ENCODE measurements at regions not wholly inside any gene's neighbourhood (a gene's known extent, or its start where the extent isn't known, plus 50 kb on each side); places are given as distances from the start of the nearest gene placed in this dataset.
A peak's percentile ranks its signal among the peaks of the same experiment; 100 is the strongest.
"Not testable (repeated sequence)": the region's sequence is repeated elsewhere in the genome, so short reads cannot be mapped to it uniquely, and the experiment has no call there.

DNA sequence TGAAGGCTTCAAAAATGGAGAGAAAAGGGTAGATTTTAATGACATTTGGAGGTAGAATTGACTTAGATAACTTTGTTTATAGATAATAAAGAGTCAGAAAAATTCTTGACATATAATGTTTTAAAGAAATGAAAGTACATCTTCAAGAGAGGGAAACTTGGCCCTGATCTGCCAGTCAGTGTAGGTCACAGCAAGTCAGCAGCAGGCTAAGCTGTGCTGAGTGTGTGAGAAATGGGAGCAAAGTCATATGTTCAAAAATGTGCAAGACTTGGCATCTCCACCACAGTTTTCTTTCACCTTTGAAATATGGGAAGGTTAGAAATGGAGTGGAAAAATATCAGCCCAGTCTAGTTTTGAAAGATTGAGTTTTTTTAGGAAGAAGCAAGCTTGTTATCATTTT, 1761.3 kb downstream of the KHDRBS2 start:
- FAIRE-seq; in situ Hi-C loops (cut with HindIII; ENCODE audit: extremely low pct_ligation_motif_present, low pct_unique_long_range_greater_than_20kb); H3K4me2 ChIP-seq (ENCODE audit: low read depth, low read length); ATAC-seq; intact Hi-C loops (cut with micrococcal nuclease; ENCODE audit: unreplicated experiment); H4K20me1 ChIP-seq (ENCODE audit: insufficient read depth, low read length); H3K9ac ChIP-seq (ENCODE audit: insufficient read depth, low read depth, low read length); H3K79me2 ChIP-seq (ENCODE audit: insufficient read depth, low read length); H3K27me3 ChIP-seq (ENCODE audit: control insufficient read depth in 1 of 2, insufficient read depth in 2 of 2, low read length in 2 of 2); BruUV-seq (replicated peaks); H3K36me3 ChIP-seq (replicated peaks in 1 of 2; ENCODE audit: control insufficient read depth in 1 of 2, insufficient read depth in 2 of 2, low read length in 2 of 2); H3K27ac ChIP-seq (ENCODE audit: extremely low read length, insufficient read depth, low read length); POLR2A ChIA-PET; H3K4me1 ChIP-seq (ENCODE audit: insufficient read depth, low read length); H2AFZ ChIP-seq (ENCODE audit: low read length); DNase-seq (ENCODE audit: low spot score); CTCF ChIA-PET (ENCODE audit: low intra/inter-chr PET ratio, low total read pairs); H3K4me3 ChIP-seq (replicated peaks in 1 of 3; ENCODE audit: insufficient read depth in 1 of 3, low read depth in 2 of 3, low read length in 3 of 3): not testable (repeated sequence)
- peaks cover 35% of the 10 kb centered on the region for H3K9me3 ChIP-seq (ENCODE audit: low read length)

GRCh38 chr6:60477747-60478146, 1808.3 kb downstream of the KHDRBS2 start:
- H3K27me3 ChIP-seq (ENCODE audit: control insufficient read depth in 1 of 2, insufficient read depth in 2 of 2, low read length in 2 of 2); ATAC-seq; in situ Hi-C loops (cut with HindIII; ENCODE audit: extremely low pct_ligation_motif_present, low pct_unique_long_range_greater_than_20kb); H3K4me3 ChIP-seq (replicated peaks in 1 of 3; ENCODE audit: insufficient read depth in 1 of 3, low read depth in 2 of 3, low read length in 3 of 3); H3K9me3 ChIP-seq (ENCODE audit: low read length); POLR2A ChIA-PET; DNase-seq (ENCODE audit: low spot score); H3K36me3 ChIP-seq (replicated peaks in 1 of 2; ENCODE audit: control insufficient read depth in 1 of 2, insufficient read depth in 2 of 2, low read length in 2 of 2); CTCF ChIA-PET (ENCODE audit: low intra/inter-chr PET ratio, low total read pairs); intact Hi-C loops (cut with micrococcal nuclease; ENCODE audit: unreplicated experiment); H2AFZ ChIP-seq (ENCODE audit: low read length); H4K20me1 ChIP-seq (ENCODE audit: insufficient read depth, low read length); BruUV-seq (replicated peaks); H3K79me2 ChIP-seq (ENCODE audit: insufficient read depth, low read length); FAIRE-seq; H3K4me1 ChIP-seq (ENCODE audit: insufficient read depth, low read length); H3K4me2 ChIP-seq (ENCODE audit: low read depth, low read length); H3K27ac ChIP-seq (ENCODE audit: extremely low read length, insufficient read depth, low read length); H3K9ac ChIP-seq (ENCODE audit: insufficient read depth, low read depth, low read length): not testable (repeated sequence)
- 0 out of 2 replicates have a peak, but pooled peaks have one; percentile 9 for TF ChIP-seq STAG1 (CRISPR knock-in tag; IDR thresholded peaks at IDR 0.05)

GRCh38 chr6:60473805-60474204, 1812.2 kb downstream of the KHDRBS2 start:
- H3K4me1 ChIP-seq (ENCODE audit: insufficient read depth, low read length); H3K9ac ChIP-seq (ENCODE audit: insufficient read depth, low read depth, low read length); ATAC-seq; H3K4me3 ChIP-seq (replicated peaks in 1 of 3; ENCODE audit: insufficient read depth in 1 of 3, low read depth in 2 of 3, low read length in 3 of 3); H2AFZ ChIP-seq (ENCODE audit: low read length); DNase-seq (ENCODE audit: low spot score); POLR2A ChIA-PET; CTCF ChIA-PET (ENCODE audit: low intra/inter-chr PET ratio, low total read pairs); H3K27me3 ChIP-seq (ENCODE audit: control insufficient read depth in 1 of 2, insufficient read depth in 2 of 2, low read length in 2 of 2); intact Hi-C loops (cut with micrococcal nuclease; ENCODE audit: unreplicated experiment); H3K4me2 ChIP-seq (ENCODE audit: low read depth, low read length); FAIRE-seq; BruUV-seq (replicated peaks); H3K79me2 ChIP-seq (ENCODE audit: insufficient read depth, low read length); H3K36me3 ChIP-seq (replicated peaks in 1 of 2; ENCODE audit: control insufficient read depth in 1 of 2, insufficient read depth in 2 of 2, low read length in 2 of 2); H3K27ac ChIP-seq (ENCODE audit: extremely low read length, insufficient read depth, low read length); in situ Hi-C loops (cut with HindIII; ENCODE audit: extremely low pct_ligation_motif_present, low pct_unique_long_range_greater_than_20kb); H4K20me1 ChIP-seq (ENCODE audit: insufficient read depth, low read length): not testable (repeated sequence)
- WGBS (ENCODE audit: low lambda C conversion rate), result 25% methylated on average over 2 of the region's 2 CpGs
- H3K9me3 ChIP-seq (ENCODE audit: low read length), result peaks cover 20% of the 10 kb centered on the region; the same call in 1 of the 2 replicates

DNA sequence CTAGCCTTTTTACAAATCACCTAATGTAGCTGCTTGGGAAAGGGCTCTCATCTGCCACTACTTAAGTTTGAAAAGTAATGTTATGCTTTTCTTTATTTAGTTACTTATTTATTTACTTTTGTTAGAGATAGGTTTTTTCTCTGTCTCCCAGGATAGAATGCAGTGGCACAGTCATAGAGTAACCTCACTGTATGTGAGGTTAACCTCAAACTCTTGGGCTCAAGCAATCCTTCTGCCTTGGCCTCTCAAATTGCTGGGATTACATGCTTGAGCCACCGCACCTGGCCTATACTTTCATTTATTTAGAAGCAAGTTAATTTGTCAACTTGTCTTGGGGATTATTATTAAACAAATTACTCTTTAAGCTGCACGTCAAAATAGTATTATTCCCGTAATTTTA, 1814.6 kb downstream of the KHDRBS2 start:
- in situ Hi-C loops (cut with HindIII; ENCODE audit: extremely low pct_ligation_motif_present, low pct_unique_long_range_greater_than_20kb); H3K9ac ChIP-seq (ENCODE audit: insufficient read depth, low read depth, low read length); H3K4me3 ChIP-seq (replicated peaks in 1 of 3; ENCODE audit: insufficient read depth in 1 of 3, low read depth in 2 of 3, low read length in 3 of 3); BruUV-seq (replicated peaks); H4K20me1 ChIP-seq (ENCODE audit: insufficient read depth, low read length); FAIRE-seq; H3K36me3 ChIP-seq (replicated peaks in 1 of 2; ENCODE audit: control insufficient read depth in 1 of 2, insufficient read depth in 2 of 2, low read length in 2 of 2); H2AFZ ChIP-seq (ENCODE audit: low read length); DNase-seq (ENCODE audit: low spot score); H3K79me2 ChIP-seq (ENCODE audit: insufficient read depth, low read length); H3K27me3 ChIP-seq (ENCODE audit: control insufficient read depth in 1 of 2, insufficient read depth in 2 of 2, low read length in 2 of 2); POLR2A ChIA-PET; CTCF ChIA-PET (ENCODE audit: low intra/inter-chr PET ratio, low total read pairs); H3K4me1 ChIP-seq (ENCODE audit: insufficient read depth, low read length); H3K4me2 ChIP-seq (ENCODE audit: low read depth, low read length); ATAC-seq; intact Hi-C loops (cut with micrococcal nuclease; ENCODE audit: unreplicated experiment); H3K27ac ChIP-seq (ENCODE audit: extremely low read length, insufficient read depth, low read length): not testable (repeated sequence)
- peaks cover 26% of the 10 kb centered on the region for H3K9me3 ChIP-seq (ENCODE audit: low read length)
- 9% methylated on average over 3 of the region's 3 CpGs for WGBS (ENCODE audit: low lambda C conversion rate)
